Mesenchymal stem cell (in vitro differentiated cells and primary cell): ENCODE measurements at regions not wholly inside any gene's neighbourhood (a gene's known extent, or its start where the extent isn't known, plus 50 kb on each side); places are given as distances from the start of the nearest gene placed in this dataset.

ENCODE experiments used
- DNase-seq: peaks from one replicate; pipeline ENCODE4 v3.0.0-alpha.2; 2013
- H2AFZ ChIP-seq: one replicate; pipeline ENCODE4 v1.6.1; 2013; ENCODE audit warnings: low read depth, mild to moderate bottlenecking, control low read depth, inconsistent platforms, low read length, moderate library complexity
- H2AK5ac ChIP-seq: 2 replicates; pipeline ENCODE4 v1.6.1; 2013; ENCODE audit warnings: low read length, moderate library complexity, mild to moderate bottlenecking, inconsistent platforms; ENCODE audit not compliant: severe bottlenecking
- H2BK120ac ChIP-seq: one replicate; pipeline ENCODE4 v1.6.1; 2013; ENCODE audit warnings: low read depth, mild to moderate bottlenecking, inconsistent platforms, low read length, moderate library complexity
- H2BK12ac ChIP-seq, 2 experiments: one replicate each; pipeline ENCODE4 v1.6.1; 2013; ENCODE audit warnings: inconsistent platforms in 2 of 2, low read length in 2 of 2, mild to moderate bottlenecking in 2 of 2, moderate library complexity in 2 of 2, control low read depth in 1 of 2
- H2BK15ac ChIP-seq: one replicate; pipeline ENCODE4 v1.6.1; 2013; ENCODE audit warnings: mild to moderate bottlenecking, low read depth, inconsistent platforms; ENCODE audit not compliant: poor library complexity, severe bottlenecking
- H2BK5ac ChIP-seq: 2 replicates; pipeline ENCODE4 v1.6.1; 2013; ENCODE audit warnings: low read depth, mild to moderate bottlenecking, low read length, control low read depth, inconsistent platforms; ENCODE audit not compliant: poor library complexity, severe bottlenecking
- H3K14ac ChIP-seq, 2 experiments: one replicate each; pipeline ENCODE4 v1.6.1; 2013; ENCODE audit warnings: inconsistent platforms in 2 of 2, low read length in 2 of 2, control low read depth in 1 of 2, mild to moderate bottlenecking in 1 of 2, moderate library complexity in 1 of 2
- H3K18ac ChIP-seq, 2 experiments: one replicate each; pipeline ENCODE4 v1.6.1; 2013; ENCODE audit warnings: inconsistent platforms in 2 of 2, low read length in 2 of 2, control low read depth in 1 of 2, low read depth in 1 of 2, mild to moderate bottlenecking in 1 of 2
- H3K23ac ChIP-seq, 2 experiments: one replicate each; pipeline ENCODE4 v1.6.1; 2013; ENCODE audit warnings: inconsistent platforms in 2 of 2, low read length in 2 of 2, mild to moderate bottlenecking in 2 of 2, moderate library complexity in 2 of 2, control low read depth in 1 of 2
- H3K27ac ChIP-seq: 2 replicates; pipeline ENCODE4 v1.5.1; 2013; ENCODE audit warnings: mild to moderate bottlenecking, moderate library complexity, low read length, control low read depth, inconsistent platforms; ENCODE audit not compliant: poor library complexity, severe bottlenecking
- H3K27me3 ChIP-seq, 2 experiments: 2 replicates each; pipeline versions ENCODE4 v1.6.1 to v1.7.0; 2013; ENCODE audit warnings: low read length in 2 of 2, mild to moderate bottlenecking in 2 of 2, moderate library complexity in 2 of 2, control low read depth in 1 of 2, inconsistent platforms in 1 of 2; ENCODE audit not compliant: control insufficient read depth in 1 of 2, insufficient read depth in 1 of 2
- H3K36me3 ChIP-seq, 2 experiments: 2 replicates each; pipeline versions ENCODE4 v1.6.1 to v1.7.0; 2013; ENCODE audit warnings: low read length in 2 of 2, control low read depth in 1 of 2, inconsistent platforms in 1 of 2, low read depth in 1 of 2, mild to moderate bottlenecking in 1 of 2; ENCODE audit not compliant: insufficient read depth in 2 of 2, control insufficient read depth in 1 of 2
- H3K4ac ChIP-seq, 2 experiments: one replicate each; pipeline ENCODE4 v1.6.1; 2013; ENCODE audit warnings: inconsistent platforms in 2 of 2, low read length in 2 of 2, mild to moderate bottlenecking in 2 of 2, moderate library complexity in 2 of 2, control low read depth in 1 of 2, low read depth in 1 of 2
- H3K4me1 ChIP-seq: 2 replicates; pipeline ENCODE4 v1.6.1; 2013; ENCODE audit warnings: low read depth, low read length, control low read depth; ENCODE audit not compliant: control insufficient read depth, insufficient read depth
- H3K4me2 ChIP-seq: 2 replicates; pipeline ENCODE4 v1.6.1; 2013; ENCODE audit warnings: low read length, mild to moderate bottlenecking, inconsistent platforms; ENCODE audit not compliant: poor library complexity, severe bottlenecking
- H3K4me3 ChIP-seq, 2 experiments: 2 replicates each; pipeline versions ENCODE4 v1.5.1 to v1.7.0; 2013; ENCODE audit warnings: low read length in 2 of 2, mild to moderate bottlenecking in 2 of 2, control low read depth in 1 of 2, low read depth in 1 of 2; ENCODE audit not compliant: insufficient read depth in 1 of 2
- H3K79me1 ChIP-seq: replicated peaks from 2 replicates; pipeline ENCODE4 v1.6.1; 2013; ENCODE audit warnings: mild to moderate bottlenecking, control low read depth, low read length, inconsistent platforms; ENCODE audit not compliant: poor library complexity, severe bottlenecking
- H3K9ac ChIP-seq: 2 replicates; pipeline ENCODE4 v1.7.0; 2013; ENCODE audit warnings: mild to moderate bottlenecking, low read length, moderate library complexity
- H3K9me3 ChIP-seq: 2 replicates; pipeline ENCODE4 v1.7.0; 2013; ENCODE audit warnings: mild to moderate bottlenecking, low read length; ENCODE audit not compliant: control insufficient read depth
- H4K8ac ChIP-seq: one replicate; pipeline ENCODE4 v1.6.1; 2013; ENCODE audit warnings: inconsistent platforms, mild to moderate bottlenecking, low read length, moderate library complexity
- H4K91ac ChIP-seq: one replicate; pipeline ENCODE4 v1.6.1; 2013; ENCODE audit warnings: mild to moderate bottlenecking, low read length, inconsistent platforms
- WGBS: methylation state at CpG from one replicate; pipeline ENCODE4 v1.1.7; 2013; ENCODE audit warnings: mixed read lengths; 5-methylcytosine and 5-hydroxymethylcytosine counted together

GRCh38 chr12:94025068-94025467, 123.3 kb upstream of the PLXNC1 start:
- H2AK5ac ChIP-seq: no peak overlapping the region
- no peak for DNase-seq
- no peak overlapping the region for H3K4me2 ChIP-seq
- 90% methylated on average over 2 of the region's 4 CpGs for WGBS
- H2BK5ac ChIP-seq: no peak overlapping the region
- peaks cover 6 to 10% of the 10 kb centered on the region in 2 experiments for H3K27me3 ChIP-seq
- no peak overlapping the region for H2BK120ac ChIP-seq
- H2BK15ac ChIP-seq: no peak overlapping the region
- H4K8ac ChIP-seq: no peak overlapping the region
- no peaks in the 10 kb centered on the region for H3K36me3 ChIP-seq
- H2BK12ac ChIP-seq: no peak overlapping the region
- no peak overlapping the region for H3K27ac ChIP-seq
- H2AFZ ChIP-seq: no peak overlapping the region
- H3K18ac ChIP-seq: no peak overlapping the region
- H3K79me1 ChIP-seq: no peaks in the 10 kb centered on the region
- H3K23ac ChIP-seq: no peak overlapping the region
- H3K4ac ChIP-seq: no peak overlapping the region
- H4K91ac ChIP-seq: no peak overlapping the region
- H3K14ac ChIP-seq: no peak overlapping the region
- no peak overlapping the region for H3K9ac ChIP-seq
- H3K4me1 ChIP-seq: no peaks in the 10 kb centered on the region
- H3K4me3 ChIP-seq: no peak overlapping the region
- H3K9me3 ChIP-seq: peaks cover 35% of the 10 kb centered on the region

GRCh38 chr12:94025756-94026155, 122.6 kb upstream of the PLXNC1 start:
- Histone ChIP-seq H3K9me3 (peaks cover 35% of the 10 kb centered on the region), H3K23ac (no peak overlapping the region), H2BK5ac (no peak overlapping the region), H2BK120ac (no peak overlapping the region), H4K91ac (no peak overlapping the region), H3K36me3 (no peaks in the 10 kb centered on the region), H2AK5ac (no peak overlapping the region), H4K8ac (no peak overlapping the region), H2AFZ (no peak overlapping the region), H3K9ac (no peak overlapping the region), H3K18ac (no peak overlapping the region), H3K4me3 (no peak overlapping the region), H3K4me2 (no peak overlapping the region), H3K4me1 (no peaks in the 10 kb centered on the region), H3K79me1 (no peaks in the 10 kb centered on the region), H3K4ac (no peak overlapping the region), H3K14ac (no peak overlapping the region), H3K27me3 (peaks cover 6 to 10% of the 10 kb centered on the region in 2 experiments), H3K27ac (no peak overlapping the region), H2BK12ac (no peak overlapping the region), H2BK15ac (no peak overlapping the region)
- no peak for DNase-seq
- WGBS: 87% methylated on average over 1 of the region's 1 CpG

- Histone ChIP-seq H2AFZ (no peak overlapping the region), H3K9ac (no peak overlapping the region), H3K9me3 (peaks cover 35% of the 10 kb centered on the region), H3K4me2 (no peak overlapping the region), H2BK15ac (no peak overlapping the region), H3K4me1 (no peaks in the 10 kb centered on the region), H3K79me1 (no peaks in the 10 kb centered on the region), H2BK12ac (no peak overlapping the region), H2BK120ac (no peak overlapping the region), H3K4ac (no peak overlapping the region), H2BK5ac (no peak overlapping the region), H4K91ac (no peak overlapping the region), H2AK5ac (no peak overlapping the region), H3K27me3 (peaks cover 9 to 10% of the 10 kb centered on the region in 2 experiments), H3K18ac (no peak overlapping the region), H3K14ac (no peak overlapping the region), H3K36me3 (no peaks in the 10 kb centered on the region), H3K23ac (no peak overlapping the region), H3K4me3 (no peak overlapping the region), H3K27ac (no peak overlapping the region), H4K8ac (no peak overlapping the region)
- DNase-seq: no peak
These were observed 121.8 kb upstream of the PLXNC1 start for GRCh38 chr12:94026596-94026995.

- H3K9ac ChIP-seq: no peak overlapping the region
- H3K27ac ChIP-seq: no peak overlapping the region
- no peak overlapping the region for H2AFZ ChIP-seq
- H3K4ac ChIP-seq: no peak overlapping the region
- H4K91ac ChIP-seq: no peak overlapping the region
- no peak overlapping the region for H2BK12ac ChIP-seq
- H3K9me3 ChIP-seq: peaks cover 32% of the 10 kb centered on the region
- H2BK120ac ChIP-seq: no peak overlapping the region
- H3K4me2 ChIP-seq: no peak overlapping the region
- no peaks in the 10 kb centered on the region for H3K4me1 ChIP-seq
- H2AK5ac ChIP-seq: no peak overlapping the region
- no peak overlapping the region for H3K14ac ChIP-seq
- no peak for DNase-seq
- H3K79me1 ChIP-seq: no peaks in the 10 kb centered on the region
- H2BK5ac ChIP-seq: no peak overlapping the region
- H2BK15ac ChIP-seq: no peak overlapping the region
- H3K4me3 ChIP-seq: no peak overlapping the region
- no peaks in the 10 kb centered on the region for H3K36me3 ChIP-seq
- H4K8ac ChIP-seq: no peak overlapping the region
- WGBS: 90% methylated on average over 2 of the region's 3 CpGs
- H3K23ac ChIP-seq: no peak overlapping the region
- H3K18ac ChIP-seq: no peak overlapping the region
- H3K27me3 ChIP-seq: peaks cover 15 to 17% of the 10 kb centered on the region in 2 experiments
These were observed 120.8 kb upstream of the PLXNC1 start for GRCh38 chr12:94027561-94027960.
